Posterior cingulate gyrus (tissue), 11 donors: ENCODE measurements at regions not wholly inside any gene's neighbourhood (a gene's known extent, or its start where the extent isn't known, plus 50 kb on each side); places are given as distances from the start of the nearest gene placed in this dataset.

Experiments used
- DNase-seq, 10 donors: peaks; one replicate each; pipeline versions ENCODE4 v3.0.0 to v3.0.0-alpha.2; 2020 to 2021; ENCODE audit warnings: mixed read lengths in 3 of 10
- intact Hi-C: fragments of 100-400 bp; cut with DNase I; formaldehyde crosslinking; loops from one replicate; pipeline ENCODE4 v1.15.1; 2023

- DNase-seq: no peak
- intact Hi-C loops: no loop called here
Measured at GRCh38 chr3:102595057-102595456, 160.2 kb downstream of the ZPLD1 start.

- intact Hi-C loops: no loop called here
- peak in 1 of 10 donors; percentile 41 for DNase-seq
Measured at GRCh38 chr3:102599819-102600576, 165.2 kb downstream of the ZPLD1 start.

GRCh38 chr3:102605153-102605552 is 170.3 kb downstream of the ZPLD1 start:
- intact Hi-C loops: no loop called here
- no peak for DNase-seq

GRCh38 chr3:102608875-102609274 is 174.1 kb downstream of the ZPLD1 start:
- intact Hi-C loops: no loop called here
- no peak for DNase-seq

GRCh38 chr3:102614021-102614569 is 179.3 kb downstream of the ZPLD1 start:
- no peak for DNase-seq
- intact Hi-C loops: no loop called here

GRCh38 chr3:102614585-102614984 is 179.8 kb downstream of the ZPLD1 start:
- intact Hi-C loops: no loop called here
- no peak for DNase-seq

- intact Hi-C loops: no loop called here
- peak in 1 of 10 donors; percentile 59 for DNase-seq
Measured at GRCh38 chr3:102617381-102617780, 182.6 kb downstream of the ZPLD1 start.

- intact Hi-C loops: no loop called here
- no peak for DNase-seq
Measured at GRCh38 chr3:102619361-102619760, 184.5 kb downstream of the ZPLD1 start.

- intact Hi-C loops: no loop called here
- no peak for DNase-seq
Measured at GRCh38 chr3:102629943-102630342, 195.1 kb downstream of the ZPLD1 start.

GRCh38 chr3:102630531-102630930 is 195.7 kb downstream of the ZPLD1 start:
- intact Hi-C loops: no loop called here

GRCh38 chr3:102643546-102643945 is 208.7 kb downstream of the ZPLD1 start:
- DNase-seq: no peak
- intact Hi-C loops: no loop called here

More at GRCh38 chr3:102630531-102630930, 195.7 kb downstream of the ZPLD1 start:
- no peak for DNase-seq

GRCh38 chr3:102646557-102646956 is 211.7 kb downstream of the ZPLD1 start:
- intact Hi-C loops: no loop called here
- DNase-seq: no peak

- intact Hi-C loops: no loop called here
Measured at GRCh38 chr3:102660653-102661052, 225.8 kb downstream of the ZPLD1 start.

GRCh38 chr3:102661707-102662497 is 227.1 kb downstream of the ZPLD1 start:
- intact Hi-C loops: no loop called here
- no peak for DNase-seq

More at GRCh38 chr3:102660653-102661052, 225.8 kb downstream of the ZPLD1 start:
- DNase-seq: no peak

- intact Hi-C loops: no loop called here
- no peak for DNase-seq
Measured at GRCh38 chr3:102662498-102662772, 227.6 kb downstream of the ZPLD1 start.

- intact Hi-C loops: no loop called here
- DNase-seq: no peak
Measured at GRCh38 chr3:102664126-102664525, 229.3 kb downstream of the ZPLD1 start.

- intact Hi-C loops: no loop called here
- no peak for DNase-seq
Measured at GRCh38 chr3:102665183-102665582, 230.4 kb downstream of the ZPLD1 start.

- intact Hi-C loops: no loop called here
- no peak for DNase-seq
Measured at GRCh38 chr3:102668247-102668646, 233.4 kb downstream of the ZPLD1 start.

GRCh38 chr3:102670986-102671385 is 236.2 kb downstream of the ZPLD1 start:
- intact Hi-C loops: no loop called here
- DNase-seq: no peak

- intact Hi-C loops: no loop called here
Measured at GRCh38 chr3:102672305-102672704, 237.5 kb downstream of the ZPLD1 start.

GRCh38 chr3:102673271-102674115 is 238.7 kb downstream of the ZPLD1 start:
- intact Hi-C loops: no loop called here
- DNase-seq: peak; percentile 47 to 93 (median 68)

More at GRCh38 chr3:102672305-102672704, 237.5 kb downstream of the ZPLD1 start:
- no peak for DNase-seq
